ENCODE measurements at regions not wholly inside any gene's neighbourhood (a gene's known extent, or its start where the extent isn't known, plus 50 kb on each side); places are given as distances from the start of the nearest gene placed in this dataset.
"Not testable (repeated sequence)": the region's sequence is repeated elsewhere in the genome, so short reads cannot be mapped to it uniquely, and the experiment has no call there.

GRCh38 chr6:12359036-12359435 lies 68.9 kb downstream of the EDN1 start:
- BruUV-seq (replicated peaks) = no TSS peak
- Mint-ChIP-seq H3K36me3 (ENCODE audit: insufficient read depth, unreplicated experiment) (peaks cover 5% of the 10 kb centered on the region), H3K4me3 (ENCODE audit: low read depth, unreplicated experiment) (no peak overlapping the region), H3K27me3 (ENCODE audit: unreplicated experiment) (no peaks in the 10 kb centered on the region), H3K4me1 (ENCODE audit: low read depth, unreplicated experiment) (peaks cover 13% of the 10 kb centered on the region), H3K27ac (ENCODE audit: unreplicated experiment) (no peak overlapping the region), H3K9me3 (ENCODE audit: low read depth, unreplicated experiment) (no peaks in the 10 kb centered on the region)
- no peak for TF ChIP-seq CTCF (IDR thresholded peaks at IDR 0.05; ENCODE audit: unreplicated experiment)
- CTCF ChIA-PET = interaction anchor here (0.6 kb wide), 2 partner anchors 10 to 244 kb away, joined by 3 read pairs; no protein-coding TSS in a partner anchor
- intact Hi-C loops (cut with micrococcal nuclease; ENCODE audit: unreplicated experiment) = no loop called here
- DNase-seq = no peak

GRCh38 chr6:12361042-12361765 lies 71.0 kb downstream of the EDN1 start:
- H3K9me3 Mint-ChIP-seq (ENCODE audit: low read depth, unreplicated experiment) = no peaks in the 10 kb centered on the region
- no TSS peak for BruUV-seq (replicated peaks)
- no peak overlapping the region for H3K27ac Mint-ChIP-seq (ENCODE audit: unreplicated experiment)

GRCh38 chr6:12363277-12363650 lies 73.1 kb downstream of the EDN1 start:
- CTCF ChIA-PET = interaction anchor here (0.7 to 1.0 kb wide), 3 partner anchors 52 to 1503 kb away, joined by 3 to 7 read pairs (median 4); partner anchors contain the start of gene EDN1
- H3K27me3 Mint-ChIP-seq (ENCODE audit: unreplicated experiment); DNase-seq; H3K36me3 Mint-ChIP-seq (ENCODE audit: insufficient read depth, unreplicated experiment); BruUV-seq (replicated peaks); intact Hi-C loops (cut with micrococcal nuclease; ENCODE audit: unreplicated experiment): not testable (repeated sequence)
- Mint-ChIP-seq H3K9me3 (ENCODE audit: low read depth, unreplicated experiment) (peaks cover 11% of the 10 kb centered on the region), H3K4me3 (ENCODE audit: low read depth, unreplicated experiment) (peak overlapping the region; percentile 52), H3K27ac (ENCODE audit: unreplicated experiment) (peak overlapping the region; percentile 97), H3K4me1 (ENCODE audit: low read depth, unreplicated experiment) (peaks cover 39% of the 10 kb centered on the region)

More at GRCh38 chr6:12361042-12361765, 71.0 kb downstream of the EDN1 start:
- no peak for TF ChIP-seq CTCF (IDR thresholded peaks at IDR 0.05; ENCODE audit: unreplicated experiment)
- DNase-seq = no peak
- Mint-ChIP-seq H3K4me1 (ENCODE audit: low read depth, unreplicated experiment) (peaks cover 23% of the 10 kb centered on the region), H3K4me3 (ENCODE audit: low read depth, unreplicated experiment) (no peak overlapping the region), H3K36me3 (ENCODE audit: insufficient read depth, unreplicated experiment) (peaks cover 7% of the 10 kb centered on the region), H3K27me3 (ENCODE audit: unreplicated experiment) (no peaks in the 10 kb centered on the region)
- intact Hi-C loops (cut with micrococcal nuclease; ENCODE audit: unreplicated experiment) = no loop called here
- CTCF ChIA-PET = no interaction called here

GRCh38 chr6:12363651-12364381 lies 73.7 kb downstream of the EDN1 start:
- Mint-ChIP-seq H3K27ac (ENCODE audit: unreplicated experiment) (peak overlapping the region; percentile 97), H3K4me1 (ENCODE audit: low read depth, unreplicated experiment) (peaks cover 44% of the 10 kb centered on the region), H3K36me3 (ENCODE audit: insufficient read depth, unreplicated experiment) (peaks cover 7% of the 10 kb centered on the region), H3K27me3 (ENCODE audit: unreplicated experiment) (no peaks in the 10 kb centered on the region), H3K4me3 (ENCODE audit: low read depth, unreplicated experiment) (peak overlapping the region; percentile 52), H3K9me3 (ENCODE audit: low read depth, unreplicated experiment) (peaks cover 13% of the 10 kb centered on the region)
- intact Hi-C loops (cut with micrococcal nuclease; ENCODE audit: unreplicated experiment) = no loop called here
- no TSS peak for BruUV-seq (replicated peaks)
- peak; percentile 62 for DNase-seq
- no peak for TF ChIP-seq CTCF (IDR thresholded peaks at IDR 0.05; ENCODE audit: unreplicated experiment)
- CTCF ChIA-PET = interaction anchor here (0.7 to 1.0 kb wide), 3 partner anchors 53 to 1504 kb away, joined by 3 to 7 read pairs (median 4); partner anchors contain the start of gene EDN1

Measured in Calu3 (cell line).